ENCODE measurements at regions not wholly inside any gene's neighbourhood (a gene's known extent, or its start where the extent isn't known, plus 50 kb on each side); places are given as distances from the start of the nearest gene placed in this dataset.

GRCh38 chr7:68317476-68317875, 1280.8 kb upstream of the AUTS2 start:
- no peak for DNase-seq
- no peak overlapping the region for H3K27ac ChIP-seq
- no peak overlapping the region for H3K4me3 ChIP-seq
- peaks cover 0 to 27% (median 15%) of the 10 kb centered on the region in 4 donors for H3K4me1 ChIP-seq
- intact Hi-C loops (cut with DNase I) = no loop called here
- H3K27me3 ChIP-seq = no peaks in the 10 kb centered on the region
- WGBS, 2 donors = 92 to 93% methylated on average over 3 of the region's 3 CpGs
- H3K9me3 ChIP-seq = peaks cover 0 to 9% (median 0%) of the 10 kb centered on the region in 4 donors
- TF ChIP-seq EP300 (IDR thresholded peaks at IDR 0.05) (no peak), CTCF (IDR thresholded peaks at IDR 0.05) (no peak), POLR2A (IDR thresholded peaks at IDR 0.05) (no peak), POLR2AphosphoS5 (IDR thresholded peaks at IDR 0.05) (no peak)
- no peaks in the 10 kb centered on the region for H3K36me3 ChIP-seq

DNA sequence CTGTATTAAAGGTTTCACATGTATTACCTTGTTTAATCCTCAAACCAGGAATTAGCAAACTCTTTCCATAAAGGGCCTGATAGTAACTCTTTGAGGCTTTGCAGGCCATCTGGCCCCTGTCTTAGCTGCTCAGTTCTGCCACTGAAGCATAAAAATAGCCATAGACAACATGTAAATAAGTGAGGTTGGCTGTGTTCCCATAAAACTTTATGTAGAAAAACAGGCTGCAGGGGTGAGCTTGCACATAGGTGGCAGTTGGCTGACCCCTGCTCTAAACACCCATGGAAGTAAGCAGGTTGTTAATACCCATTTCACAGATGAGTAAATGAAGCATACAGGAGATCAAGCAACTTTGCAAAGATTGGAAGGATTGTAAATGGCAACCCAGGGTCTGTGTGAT, 1279.2 kb upstream of the AUTS2 start:
- no peaks in the 10 kb centered on the region for H3K27me3 ChIP-seq
- no peak for DNase-seq
- TF ChIP-seq POLR2AphosphoS5 (IDR thresholded peaks at IDR 0.05) = no peak
- TF ChIP-seq POLR2A (IDR thresholded peaks at IDR 0.05) = no peak
- TF ChIP-seq CTCF (IDR thresholded peaks at IDR 0.05) = no peak
- TF ChIP-seq EP300 (IDR thresholded peaks at IDR 0.05) = no peak
- peaks cover 0 to 27% (median 15%) of the 10 kb centered on the region in 4 donors for H3K4me1 ChIP-seq
- peaks cover 0 to 9% (median 0%) of the 10 kb centered on the region in 4 donors for H3K9me3 ChIP-seq
- no peak overlapping the region for H3K27ac ChIP-seq
- no peak overlapping the region for H3K4me3 ChIP-seq
- no peaks in the 10 kb centered on the region for H3K36me3 ChIP-seq
- intact Hi-C loops (cut with DNase I) = no loop called here

- WGBS, 2 donors = 43 to 53% methylated on average over 4 of the region's 4 CpGs
- H3K27me3 ChIP-seq = no peaks in the 10 kb centered on the region
- no peak overlapping the region for H3K4me3 ChIP-seq
- intact Hi-C loops (cut with DNase I) = no loop called here
- DNase-seq = peak; percentile 68
- TF ChIP-seq POLR2A (IDR thresholded peaks at IDR 0.05) (no peak), CTCF (IDR thresholded peaks at IDR 0.05) (no peak), EP300 (IDR thresholded peaks at IDR 0.05) (no peak), POLR2AphosphoS5 (IDR thresholded peaks at IDR 0.05) (no peak)
- H3K27ac ChIP-seq = peak overlapping the region in 3 of 4 donors; percentile 42 to 62 (median 49)
- peaks cover 0 to 27% (median 15%) of the 10 kb centered on the region in 4 donors for H3K4me1 ChIP-seq
- H3K36me3 ChIP-seq = no peaks in the 10 kb centered on the region
- peaks cover 0 to 2% (median 0%) of the 10 kb centered on the region in 4 donors for H3K9me3 ChIP-seq
Observed at GRCh38 chr7:68321076-68321639, 1277.1 kb upstream of the AUTS2 start.

DNA sequence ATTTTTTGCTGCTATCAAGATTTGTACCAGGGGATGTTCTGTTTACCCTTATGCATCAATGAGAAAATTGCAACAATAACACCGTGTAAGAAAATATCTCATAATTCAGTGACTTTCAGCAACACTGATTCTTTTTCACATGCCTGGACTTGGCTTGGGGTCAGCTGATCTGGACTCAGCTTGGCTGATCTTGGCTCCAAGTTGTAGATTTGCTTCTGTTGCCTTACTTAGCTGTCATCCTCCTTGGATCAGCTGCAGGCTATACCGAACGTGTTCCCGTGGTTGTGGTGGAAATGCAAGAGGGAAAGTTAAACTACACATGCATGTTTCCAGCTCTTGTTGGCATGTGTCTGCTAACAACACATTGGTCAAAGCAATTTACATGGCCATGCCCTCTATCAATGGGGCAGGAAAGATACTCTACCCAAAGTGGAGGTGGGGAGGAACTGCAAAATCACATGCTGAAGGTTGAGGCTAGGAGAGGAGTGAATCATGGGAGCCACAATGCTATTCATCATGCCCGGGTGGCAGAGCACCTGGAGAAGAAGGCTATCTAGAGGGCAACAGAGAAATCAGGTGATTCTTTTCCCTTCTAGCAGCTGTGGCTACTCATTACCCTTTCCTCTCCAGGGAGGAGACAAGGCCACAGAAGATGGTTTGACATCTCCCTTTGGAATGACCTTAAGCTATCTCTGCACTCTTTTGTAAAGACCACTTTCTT, 1276.3 kb upstream of the AUTS2 start:
- Histone ChIP-seq H3K27me3 (no peaks in the 10 kb centered on the region), H3K27ac (peak overlapping the region in 3 of 4 donors; percentile 42 to 62 (median 49)), H3K9me3 (no peaks in the 10 kb centered on the region), H3K4me3 (no peak overlapping the region), H3K36me3 (no peaks in the 10 kb centered on the region), H3K4me1 (peaks cover 0 to 27% (median 15%) of the 10 kb centered on the region in 4 donors)
- 75 to 84% methylated on average over 5 of the region's 5 CpGs for WGBS, 2 donors
- DNase-seq = no peak
- intact Hi-C loops (cut with DNase I) = no loop called here
- no peak for TF ChIP-seq CTCF (IDR thresholded peaks at IDR 0.05)
- no peak for TF ChIP-seq EP300 (IDR thresholded peaks at IDR 0.05)
- no peak for TF ChIP-seq POLR2A (IDR thresholded peaks at IDR 0.05)
- no peak for TF ChIP-seq POLR2AphosphoS5 (IDR thresholded peaks at IDR 0.05)
